ENCODE measurements at regions not wholly inside any gene's neighbourhood (a gene's known extent, or its start where the extent isn't known, plus 50 kb on each side); places are given as distances from the start of the nearest gene placed in this dataset.

- Histone ChIP-seq H3K4me3 (no peak overlapping the region), H3K27me3 (no peaks in the 10 kb centered on the region), H3K27ac (no peak overlapping the region), H3K4me1 (no peaks in the 10 kb centered on the region), H3K9me3 (no peaks in the 10 kb centered on the region), H3K36me3 (no peaks in the 10 kb centered on the region)
- no peak for TF ChIP-seq CTCF (IDR thresholded peaks at IDR 0.05)
- intact Hi-C loops (cut with DNase I) = no loop called here
- no peak for ATAC-seq
- DNase-seq = no peak
- 59 to 70% methylated on average over 3 of the region's 3 CpGs for WGBS, 2 donors
Measured at GRCh38 chr9:108016446-108016845, 526.9 kb upstream of the KLF4 start.

- intact Hi-C loops (cut with DNase I) = no loop called here
- 57 to 76% methylated on average over 5 of the region's 5 CpGs for WGBS, 2 donors
Measured at GRCh38 chr9:108015690-108016089, 526.1 kb upstream of the KLF4 start.

GRCh38 chr9:108014353-108014752, 524.8 kb upstream of the KLF4 start:
- H3K4me3 ChIP-seq = no peak overlapping the region
- no peaks in the 10 kb centered on the region for H3K4me1 ChIP-seq
- no peaks in the 10 kb centered on the region for H3K9me3 ChIP-seq
- H3K36me3 ChIP-seq = no peaks in the 10 kb centered on the region
- TF ChIP-seq CTCF (IDR thresholded peaks at IDR 0.05) = no peak
- DNase-seq (no peak), ATAC-seq (no peak)
- 89 to 93% methylated on average over 2 of the region's 2 CpGs for WGBS, 2 donors
- intact Hi-C loops (cut with DNase I) = no loop called here
- H3K27me3 ChIP-seq = no peaks in the 10 kb centered on the region
- no peak overlapping the region for H3K27ac ChIP-seq

More at GRCh38 chr9:108015690-108016089, 526.1 kb upstream of the KLF4 start:
- H3K4me3 ChIP-seq = no peak overlapping the region
- no peaks in the 10 kb centered on the region for H3K27me3 ChIP-seq
- H3K4me1 ChIP-seq = no peaks in the 10 kb centered on the region
- ATAC-seq = no peak
- no peak for DNase-seq
- H3K9me3 ChIP-seq = no peaks in the 10 kb centered on the region
- TF ChIP-seq CTCF (IDR thresholded peaks at IDR 0.05) = no peak
- H3K27ac ChIP-seq = no peak overlapping the region
- H3K36me3 ChIP-seq = no peaks in the 10 kb centered on the region

- no peak for ATAC-seq
- Histone ChIP-seq H3K4me1 (no peaks in the 10 kb centered on the region), H3K36me3 (no peaks in the 10 kb centered on the region), H3K9me3 (no peaks in the 10 kb centered on the region), H3K4me3 (no peak overlapping the region), H3K27ac (no peak overlapping the region), H3K27me3 (no peaks in the 10 kb centered on the region)
- no peak for TF ChIP-seq CTCF (IDR thresholded peaks at IDR 0.05)
- no peak for DNase-seq
- WGBS, 2 donors = 47 to 74% methylated on average over 3 of the region's 3 CpGs
- intact Hi-C loops (cut with DNase I) = no loop called here
Measured at GRCh38 chr9:108012886-108013665, 523.5 kb upstream of the KLF4 start.

Data from heart right ventricle (tissue), 16 donors.